NCI-H2227 (cell line): ENCODE measurements at regions not wholly inside any gene's neighbourhood (a gene's known extent, or its start where the extent isn't known, plus 50 kb on each side); places are given as distances from the start of the nearest gene placed in this dataset.
"Not testable (repeated sequence)": the region's sequence is repeated elsewhere in the genome, so short reads cannot be mapped to it uniquely, and the experiment has no call there.

ENCODE experiments used
- DNase-seq: peaks from one replicate; lab custom pipeline; 2025; ENCODE audit not compliant: unreplicated experiment; lab: John Stamatoyannopoulos, UW

DNA sequence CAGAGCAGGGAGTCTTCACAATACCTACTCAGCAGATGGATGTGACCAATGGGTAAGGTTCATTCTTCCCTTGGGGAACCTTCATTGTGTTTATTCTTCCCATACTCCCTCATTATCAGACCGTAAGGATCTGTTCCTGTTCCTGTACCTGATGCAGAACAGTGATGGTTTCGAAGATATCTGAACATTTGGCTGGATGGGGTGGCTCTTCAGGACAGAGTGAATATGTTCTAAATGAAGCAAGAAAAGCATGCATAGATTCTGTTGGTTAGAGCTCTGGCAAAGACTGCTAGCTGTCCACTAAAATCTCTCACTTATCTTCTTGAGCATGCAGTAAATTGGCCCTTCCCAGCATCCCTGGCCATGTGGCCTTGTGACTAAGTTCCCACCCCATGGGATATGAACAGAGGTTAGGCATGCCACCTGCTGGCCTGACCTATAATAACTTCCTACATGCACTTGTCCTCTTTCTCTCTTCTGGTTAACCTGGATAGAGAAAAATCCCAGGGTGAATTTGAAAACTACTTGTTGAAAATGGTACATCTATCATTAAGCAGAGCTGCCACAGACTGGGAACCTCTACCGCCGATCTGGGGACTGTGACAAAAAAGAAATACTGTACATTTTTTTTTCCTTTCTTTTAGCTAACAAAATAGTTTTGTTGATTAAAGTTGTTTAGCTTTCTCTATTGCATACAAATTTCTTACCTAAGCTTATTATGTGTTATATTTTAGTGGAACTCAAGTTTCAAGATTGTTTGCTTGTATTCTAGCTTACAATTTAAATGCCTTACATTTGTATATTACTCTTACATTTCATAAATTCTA is 60.0 kb upstream of the BANK1 start:
- peak; percentile 25 for DNase-seq

GRCh38 chr4:101727238-101727637 is 63.3 kb upstream of the BANK1 start:
- no peak for DNase-seq

GRCh38 chr4:101724093-101724492 is 66.4 kb upstream of the BANK1 start:
- no peak for DNase-seq

DNA sequence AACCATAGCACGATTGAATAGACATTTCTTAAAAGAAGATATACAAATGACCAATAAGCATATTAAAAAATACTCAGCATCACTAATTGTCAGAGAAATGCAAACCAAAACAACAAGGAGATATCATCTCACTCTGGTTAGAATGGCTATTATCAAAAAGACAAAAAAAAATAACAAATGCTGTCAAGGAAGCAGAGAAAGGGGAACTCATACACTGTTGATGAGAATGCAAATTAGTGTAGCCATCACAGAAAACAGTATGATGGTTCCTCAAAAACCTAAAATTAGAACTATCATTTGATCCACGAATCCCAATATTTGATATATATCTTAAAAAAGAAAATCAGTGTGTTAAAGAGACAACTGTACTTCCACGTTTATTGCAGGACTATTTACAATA is 71.7 kb upstream of the BANK1 start:
- no peak for DNase-seq

DNA sequence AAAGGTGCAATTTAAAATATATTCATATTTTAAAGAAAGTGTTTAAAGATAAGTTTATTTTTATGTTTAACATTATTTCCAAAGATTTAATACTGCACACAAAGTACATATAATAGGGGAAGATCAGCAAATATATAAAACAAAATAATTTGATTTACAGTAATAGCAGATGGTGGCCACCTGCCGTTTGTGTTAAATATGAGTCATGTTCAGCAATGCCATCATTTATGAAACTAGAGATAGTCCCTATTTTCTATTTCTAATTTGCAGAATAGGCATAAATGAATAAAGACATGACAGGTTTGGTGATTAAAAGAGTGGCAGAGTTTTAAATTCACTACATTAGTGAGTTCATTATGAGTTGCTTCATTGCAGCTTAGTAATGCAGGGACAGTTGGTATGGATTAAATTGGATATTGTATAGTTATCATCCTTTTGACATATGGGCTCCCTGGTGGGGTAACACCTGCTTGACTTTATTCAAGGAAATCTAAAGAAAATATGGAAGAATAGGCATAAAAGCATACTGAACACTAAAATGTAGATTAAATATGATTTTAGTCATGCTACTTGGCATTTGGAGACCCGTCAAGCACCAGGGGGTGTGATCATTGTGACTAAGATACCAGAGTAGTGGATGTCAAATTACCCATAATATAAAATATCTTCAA is 78.8 kb upstream of the BANK1 start:
- no peak for DNase-seq

DNA sequence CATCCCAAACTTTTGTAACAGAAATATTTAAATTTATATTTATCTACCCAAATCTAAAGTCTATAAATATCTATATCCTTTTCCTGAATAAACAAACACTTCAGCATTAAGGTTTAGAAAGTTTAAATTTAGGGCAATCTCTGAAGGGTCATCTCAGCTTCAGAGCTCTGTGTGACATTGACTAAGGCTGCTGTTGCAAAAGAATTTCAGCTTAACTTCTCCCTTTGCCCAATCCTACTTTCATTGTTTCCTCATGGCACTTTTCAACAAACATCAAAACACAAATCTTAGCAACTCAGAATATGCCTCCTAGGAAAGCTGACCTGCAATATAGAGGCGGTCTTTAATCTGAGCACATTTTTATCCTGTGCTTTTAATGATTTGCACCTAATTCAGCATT is 79.7 kb upstream of the BANK1 start:
- DNase-seq = no peak

DNA sequence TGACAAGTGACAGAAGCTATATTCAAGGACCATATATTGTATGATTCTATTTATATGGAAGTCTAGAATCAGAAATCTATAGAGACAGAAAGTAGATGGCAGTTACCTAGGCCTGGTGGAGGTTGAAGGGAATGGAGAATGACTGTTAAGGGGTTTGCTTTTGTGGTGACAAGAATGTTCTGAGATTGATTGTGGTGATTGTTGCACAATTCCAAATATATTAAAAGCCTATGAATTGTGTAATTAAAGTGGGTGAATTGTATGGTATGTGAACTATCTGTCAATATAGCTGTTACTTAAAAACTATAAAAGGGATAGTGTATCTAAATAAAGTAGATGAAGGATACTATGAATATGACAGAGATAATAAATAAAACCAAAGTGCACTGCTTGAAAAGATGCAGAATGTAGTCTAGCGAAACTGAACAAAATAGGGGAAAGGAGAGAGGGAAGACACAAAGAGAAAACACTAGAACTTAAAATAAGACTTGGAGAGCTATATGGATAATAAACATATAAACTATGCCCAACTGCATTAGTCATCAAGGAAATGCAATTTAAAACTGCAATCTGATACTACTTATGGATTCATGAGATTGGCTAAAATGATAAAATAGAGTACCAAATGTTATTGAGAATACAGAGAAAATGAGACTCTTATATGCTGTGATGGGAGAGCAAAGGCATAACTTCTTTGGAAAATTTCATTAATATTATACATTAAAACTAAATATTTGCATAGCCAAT is 82.1 kb upstream of the BANK1 start:
- no peak for DNase-seq

DNA sequence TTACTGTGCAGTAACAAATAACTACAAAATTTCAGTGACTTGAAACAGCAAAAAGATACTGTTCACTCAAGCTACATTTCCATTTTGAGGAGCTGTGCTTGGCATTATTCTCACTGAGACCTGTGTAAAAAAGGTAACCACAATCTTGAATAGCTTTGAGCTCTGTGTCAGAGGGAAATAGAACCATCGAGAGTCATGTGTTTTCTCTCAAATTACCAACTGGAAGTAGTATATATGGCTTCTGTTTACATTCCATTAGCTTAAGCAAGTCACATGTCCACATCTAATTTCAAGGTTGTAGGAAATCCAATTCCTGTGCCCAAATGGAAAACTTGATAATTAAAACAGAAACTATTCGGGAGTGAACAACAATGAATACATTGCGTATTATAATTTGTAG is 82.9 kb upstream of the BANK1 start:
- DNase-seq = no peak

GRCh38 chr4:101706535-101707057 is 83.9 kb upstream of the BANK1 start:
- no peak for DNase-seq

DNA sequence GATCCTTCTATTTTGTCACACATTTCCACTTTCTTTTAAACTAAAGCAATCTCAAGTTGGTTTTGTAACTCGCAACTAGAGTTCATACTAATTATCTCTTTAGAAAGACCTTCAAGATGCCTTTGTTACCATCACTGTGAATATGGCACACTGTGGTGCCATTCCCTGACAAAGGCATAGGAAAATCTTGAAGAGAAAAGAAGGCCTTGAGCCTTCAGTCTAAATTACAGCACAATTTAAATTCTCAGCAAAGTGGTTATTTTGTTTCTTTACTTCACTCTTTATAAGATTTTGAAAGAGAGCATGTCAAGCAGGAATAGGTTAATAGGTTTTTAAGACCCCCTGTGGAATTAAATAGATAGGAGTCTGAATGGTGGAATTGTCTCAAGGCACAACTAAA is 89.0 kb upstream of the BANK1 start:
- peak; percentile 26 for DNase-seq

- no peak for DNase-seq
These were observed 90.9 kb upstream of the BANK1 start for GRCh38 chr4:101699441-101700124.

DNA sequence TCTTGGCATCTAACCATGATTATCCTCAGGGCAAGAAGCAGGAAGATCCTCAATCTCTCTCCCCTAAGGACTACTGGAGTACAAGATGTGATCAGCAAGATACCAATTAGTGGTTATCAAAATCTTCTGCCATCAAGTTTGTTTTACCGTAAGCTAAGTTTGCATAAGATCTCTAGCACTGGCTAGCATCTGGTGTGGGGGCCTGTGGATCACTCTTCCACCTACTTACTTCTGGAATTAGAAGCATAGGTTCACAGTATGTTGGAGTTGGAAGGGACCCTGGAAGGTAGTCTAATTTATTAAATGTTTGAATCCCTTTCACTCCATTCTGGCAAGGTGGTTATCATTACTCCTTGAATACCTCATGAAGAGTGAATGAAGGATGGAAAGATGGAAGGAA is 93.3 kb upstream of the BANK1 start:
- no peak for DNase-seq

DNA sequence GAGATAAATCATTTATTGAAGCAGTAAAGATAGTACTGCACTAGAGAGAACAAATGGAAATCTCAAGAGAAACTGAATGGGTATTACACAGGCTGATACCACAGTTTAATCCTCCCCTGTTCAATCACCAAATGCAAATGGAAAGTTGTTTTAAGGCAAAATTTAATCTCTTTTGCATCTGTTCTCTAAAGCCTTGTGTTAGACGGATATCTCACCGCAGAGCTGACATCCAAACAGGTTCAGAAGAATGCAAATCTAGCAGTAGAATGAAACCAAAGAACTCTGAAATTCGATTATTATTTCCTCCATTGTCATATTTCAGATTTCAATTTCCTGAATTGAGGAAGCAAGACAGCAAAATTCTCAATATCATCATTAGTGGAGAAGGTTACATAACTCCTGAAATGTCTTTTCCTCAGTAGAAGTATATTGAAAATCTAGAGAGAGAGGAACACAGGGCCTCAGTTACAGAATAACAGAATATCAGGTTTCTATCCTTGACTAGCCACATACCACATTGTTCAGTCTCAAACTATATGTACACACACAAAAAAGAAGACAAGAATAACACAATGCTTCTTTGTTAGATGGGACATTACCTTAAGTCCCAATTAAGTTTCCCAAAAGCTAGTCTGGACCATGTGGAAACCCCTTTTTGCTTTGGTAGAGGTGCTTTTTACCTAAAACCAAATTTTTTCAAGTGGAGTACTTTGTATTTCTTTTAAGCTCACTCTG is 94.1 kb upstream of the BANK1 start:
- DNase-seq = no peak

DNA sequence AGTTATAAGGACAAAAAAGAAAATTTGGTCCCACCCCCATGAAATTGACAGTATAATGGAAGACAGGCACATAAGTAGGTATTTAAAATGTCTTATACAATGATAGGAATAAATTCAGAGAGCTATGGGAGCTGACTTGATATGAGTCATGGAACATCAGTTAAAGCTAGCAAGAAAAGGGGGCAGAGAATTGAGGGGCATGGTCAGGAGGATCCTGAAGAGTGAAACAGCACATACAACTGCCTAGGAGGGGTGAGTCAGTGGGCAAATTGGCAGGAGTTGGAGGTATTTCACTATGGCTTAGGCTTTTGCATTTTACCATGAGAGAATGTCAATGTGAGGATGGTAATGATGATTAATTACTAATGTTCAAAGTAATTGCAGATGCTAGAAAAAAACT is 95.4 kb upstream of the BANK1 start:
- DNase-seq = no peak

GRCh38 chr4:101694403-101694802 is 96.1 kb upstream of the BANK1 start:
- not testable (repeated sequence) for DNase-seq

DNA sequence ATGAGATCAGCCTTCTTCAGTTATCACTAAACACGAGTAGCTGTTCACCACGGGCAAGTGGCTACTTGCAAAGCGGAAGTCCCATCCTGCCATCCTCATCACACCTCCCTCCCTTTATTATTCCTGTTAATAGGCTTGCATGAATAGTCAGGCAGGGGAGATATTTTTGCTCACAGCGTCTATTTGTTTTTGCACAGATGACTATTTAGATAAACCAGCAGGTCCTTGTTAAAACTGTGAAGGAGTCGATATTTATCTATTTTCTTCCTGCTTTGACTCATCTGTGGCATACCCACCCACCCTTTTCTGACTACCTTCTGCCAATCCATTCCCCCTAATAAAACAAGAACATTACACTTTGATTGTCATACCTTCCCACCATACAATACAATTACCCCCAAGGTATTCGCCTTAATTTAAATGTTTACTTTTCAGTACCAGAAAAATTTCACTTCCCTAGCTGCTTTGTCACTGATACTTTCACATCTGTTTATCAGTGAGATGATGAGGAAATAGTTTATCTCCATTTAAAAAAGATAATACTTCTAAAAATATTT is 96.6 kb upstream of the BANK1 start:
- no peak for DNase-seq

DNA sequence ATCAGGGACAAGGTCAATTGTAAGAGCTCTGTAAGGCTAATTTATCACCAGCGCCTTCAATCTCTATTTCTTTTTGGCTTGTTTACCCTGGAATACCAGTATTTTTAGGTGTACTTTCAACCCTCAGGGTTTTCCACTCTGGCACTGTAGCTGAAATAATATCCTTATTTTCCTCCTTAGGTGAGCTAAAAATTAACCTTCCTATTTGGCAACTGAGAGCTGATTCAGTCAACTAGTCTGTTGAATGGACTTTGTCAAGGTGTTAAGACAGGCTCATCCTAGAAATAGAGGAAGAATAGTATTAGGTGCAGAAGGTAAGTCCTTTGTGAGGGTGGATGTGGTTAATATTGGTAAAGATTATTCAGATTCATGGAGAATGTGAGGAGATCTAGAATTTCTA is 101.3 kb upstream of the BANK1 start:
- no peak for DNase-seq

DNA sequence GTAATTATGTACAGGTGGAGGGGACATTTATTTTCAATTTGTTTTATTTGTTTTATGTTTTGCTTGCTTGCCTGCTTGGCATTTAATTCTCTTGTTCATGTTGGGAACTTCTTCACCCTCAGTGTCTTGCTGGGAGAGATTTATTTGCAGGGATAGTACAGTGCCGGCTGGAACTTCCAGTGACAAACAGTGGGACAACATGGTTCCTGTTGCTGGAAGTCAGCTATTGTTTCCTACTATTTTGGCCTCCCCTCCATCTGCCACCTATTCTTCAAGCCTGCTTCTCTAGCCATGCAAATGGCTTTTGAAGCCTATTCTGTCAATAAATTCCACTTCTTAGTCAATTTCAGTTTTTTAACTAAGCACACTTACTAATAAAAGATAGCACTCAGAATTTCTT is 105.4 kb upstream of the BANK1 start:
- DNase-seq = no peak

DNA sequence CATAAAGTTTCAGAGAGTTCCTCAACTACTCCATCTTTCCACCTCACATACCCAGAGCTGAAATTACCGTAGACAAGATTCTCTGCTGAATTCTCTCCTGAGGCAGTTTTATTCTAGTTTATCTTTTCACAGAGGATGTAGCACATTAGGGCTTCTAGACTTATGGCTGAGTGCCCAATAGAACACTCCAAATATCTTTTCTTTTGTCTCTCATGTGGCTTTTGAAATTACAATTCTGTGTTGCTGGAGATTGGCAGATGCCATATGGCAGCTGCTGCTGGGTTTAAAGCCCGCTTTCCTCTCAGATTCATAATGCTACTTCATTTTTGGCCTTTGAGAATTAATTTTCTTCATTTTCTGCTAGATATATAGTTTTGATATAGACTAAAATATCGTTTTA is 107.6 kb upstream of the BANK1 start:
- DNase-seq = no peak

DNA sequence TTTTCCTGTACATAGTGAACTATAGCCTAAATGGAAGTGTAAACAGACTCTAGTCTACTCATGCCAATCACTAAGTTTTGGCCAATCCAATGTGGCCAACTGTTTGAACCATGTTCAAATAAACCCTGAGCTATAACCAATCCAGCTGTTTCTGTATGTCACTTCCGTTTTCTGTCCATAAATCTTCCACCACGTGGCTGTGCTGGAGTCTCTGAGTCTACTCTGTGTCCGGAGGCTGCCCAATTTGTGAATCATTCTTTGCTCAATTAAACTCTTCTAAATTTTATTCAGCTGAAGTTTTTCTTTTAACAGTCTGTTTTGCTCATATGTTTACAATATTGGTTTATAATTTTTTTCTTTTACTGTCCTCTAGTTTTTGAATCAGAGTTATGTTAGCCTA is 112.3 kb upstream of the BANK1 start:
- no peak for DNase-seq
